Central memory CD8-positive, alpha-beta T cell (primary cell): ENCODE measurements at regions not wholly inside any gene's neighbourhood (a gene's known extent, or its start where the extent isn't known, plus 50 kb on each side); places are given as distances from the start of the nearest gene placed in this dataset.

Source experiments
- ATAC-seq: fragments of 150-1000 bp; cut with Tn5 transposase; replicated peaks from 2 replicates; pipeline ENCODE4 v1.10.0; 2022; ENCODE audit warnings: mild to moderate bottlenecking, moderate FRiP score, moderate number of reproducible peaks; ENCODE audit not compliant: poor library complexity, severe bottlenecking; ENCODE audit errors: extremely low read depth
- DNase-seq, 2 donors: peaks; one replicate each; pipeline ENCODE4 v3.0.0; 2021; ENCODE audit warnings: low spot score in 2 of 2
- H3K27ac Mint-ChIP-seq: one replicate; pipeline ENCODE4 v1.8.0; 2022; ENCODE audit warnings: low read depth, mild to moderate bottlenecking, moderate library complexity, mixed read lengths
- H3K27me3 Mint-ChIP-seq: one replicate; pipeline ENCODE4 v1.8.0; 2022; ENCODE audit warnings: mixed read lengths
- H3K36me3 Mint-ChIP-seq: one replicate; pipeline ENCODE4 v1.8.0; 2022; ENCODE audit warnings: mild to moderate bottlenecking, moderate library complexity, mixed read lengths; ENCODE audit not compliant: insufficient read depth
- H3K4me1 Mint-ChIP-seq: one replicate; pipeline ENCODE4 v1.8.0; 2022; ENCODE audit warnings: mixed read lengths
- H3K4me3 Mint-ChIP-seq: one replicate; pipeline ENCODE4 v1.8.0; 2022; ENCODE audit warnings: mild to moderate bottlenecking, moderate library complexity, mixed read lengths
- H3K9me3 Mint-ChIP-seq: one replicate; pipeline ENCODE4 v1.8.0; 2022; ENCODE audit warnings: mixed read lengths

GRCh38 chr2:140041811-140042210 lies 1261.6 kb upstream of the NXPH2 start:
- H3K27me3 Mint-ChIP-seq = no peaks in the 10 kb centered on the region
- H3K4me3 Mint-ChIP-seq = no peak overlapping the region
- ATAC-seq = no peak
- no peaks in the 10 kb centered on the region for H3K36me3 Mint-ChIP-seq
- no peak for DNase-seq
- peaks cover 54% of the 10 kb centered on the region for H3K9me3 Mint-ChIP-seq
- H3K27ac Mint-ChIP-seq = no peak overlapping the region
- H3K4me1 Mint-ChIP-seq = no peaks in the 10 kb centered on the region

- H3K4me3 Mint-ChIP-seq = no peak overlapping the region
Measured at GRCh38 chr2:140041239-140041638, 1261.0 kb upstream of the NXPH2 start.

GRCh38 chr2:140033638-140034037 lies 1253.4 kb upstream of the NXPH2 start:
- H3K27me3 Mint-ChIP-seq = no peaks in the 10 kb centered on the region
- no peaks in the 10 kb centered on the region for H3K36me3 Mint-ChIP-seq
- no peaks in the 10 kb centered on the region for H3K4me1 Mint-ChIP-seq
- no peak overlapping the region for H3K4me3 Mint-ChIP-seq
- H3K27ac Mint-ChIP-seq = no peak overlapping the region
- H3K9me3 Mint-ChIP-seq = peaks cover 18% of the 10 kb centered on the region
- ATAC-seq = no peak
- no peak for DNase-seq

More at GRCh38 chr2:140041239-140041638, 1261.0 kb upstream of the NXPH2 start:
- no peak for DNase-seq
- Mint-ChIP-seq H3K27ac (no peak overlapping the region), H3K9me3 (peaks cover 54% of the 10 kb centered on the region), H3K36me3 (no peaks in the 10 kb centered on the region), H3K27me3 (no peaks in the 10 kb centered on the region), H3K4me1 (no peaks in the 10 kb centered on the region)
- no peak for ATAC-seq

- Mint-ChIP-seq H3K4me3 (no peak overlapping the region), H3K27me3 (no peaks in the 10 kb centered on the region), H3K4me1 (no peaks in the 10 kb centered on the region), H3K9me3 (peaks cover 12% of the 10 kb centered on the region), H3K27ac (no peak overlapping the region), H3K36me3 (no peaks in the 10 kb centered on the region)
- no peak for ATAC-seq
- DNase-seq = no peak
Measured at GRCh38 chr2:140027966-140028365, 1247.8 kb upstream of the NXPH2 start.

- ATAC-seq (no peak), DNase-seq (no peak)
- no peaks in the 10 kb centered on the region for H3K4me1 Mint-ChIP-seq
- no peak overlapping the region for H3K27ac Mint-ChIP-seq
- no peaks in the 10 kb centered on the region for H3K27me3 Mint-ChIP-seq
- peaks cover 12% of the 10 kb centered on the region for H3K9me3 Mint-ChIP-seq
- no peaks in the 10 kb centered on the region for H3K36me3 Mint-ChIP-seq
- no peak overlapping the region for H3K4me3 Mint-ChIP-seq
Measured at GRCh38 chr2:140027320-140027719, 1247.1 kb upstream of the NXPH2 start.

GRCh38 chr2:140023291-140023690 lies 1243.1 kb upstream of the NXPH2 start:
- no peaks in the 10 kb centered on the region for H3K27me3 Mint-ChIP-seq
- DNase-seq = no peak

GRCh38 chr2:140018541-140018940 lies 1238.4 kb upstream of the NXPH2 start:
- no peaks in the 10 kb centered on the region for H3K36me3 Mint-ChIP-seq
- no peak overlapping the region for H3K4me3 Mint-ChIP-seq
- H3K9me3 Mint-ChIP-seq = peaks cover 19% of the 10 kb centered on the region
- no peaks in the 10 kb centered on the region for H3K4me1 Mint-ChIP-seq
- no peak for ATAC-seq
- H3K27me3 Mint-ChIP-seq = no peaks in the 10 kb centered on the region
- DNase-seq = no peak
- H3K27ac Mint-ChIP-seq = no peak overlapping the region

More at GRCh38 chr2:140023291-140023690, 1243.1 kb upstream of the NXPH2 start:
- no peaks in the 10 kb centered on the region for H3K4me1 Mint-ChIP-seq
- peaks cover 9% of the 10 kb centered on the region for H3K9me3 Mint-ChIP-seq
- H3K27ac Mint-ChIP-seq = no peak overlapping the region
- H3K4me3 Mint-ChIP-seq = no peak overlapping the region
- ATAC-seq = no peak
- no peaks in the 10 kb centered on the region for H3K36me3 Mint-ChIP-seq

GRCh38 chr2:140014204-140014546 lies 1234.0 kb upstream of the NXPH2 start:
- DNase-seq = no peak
- H3K27me3 Mint-ChIP-seq = no peaks in the 10 kb centered on the region
- no peaks in the 10 kb centered on the region for H3K36me3 Mint-ChIP-seq
- H3K4me3 Mint-ChIP-seq = no peak overlapping the region
- no peaks in the 10 kb centered on the region for H3K4me1 Mint-ChIP-seq
- ATAC-seq = no peak
- no peak overlapping the region for H3K27ac Mint-ChIP-seq
- peaks cover 23% of the 10 kb centered on the region for H3K9me3 Mint-ChIP-seq

GRCh38 chr2:140013545-140014203 lies 1233.5 kb upstream of the NXPH2 start:
- no peak overlapping the region for H3K27ac Mint-ChIP-seq
- peaks cover 20% of the 10 kb centered on the region for H3K9me3 Mint-ChIP-seq
- DNase-seq (no peak), ATAC-seq (no peak)
- H3K27me3 Mint-ChIP-seq = no peaks in the 10 kb centered on the region
- H3K4me1 Mint-ChIP-seq = no peaks in the 10 kb centered on the region
- H3K36me3 Mint-ChIP-seq = no peaks in the 10 kb centered on the region
- H3K4me3 Mint-ChIP-seq = no peak overlapping the region

GRCh38 chr2:140011287-140011686 lies 1231.1 kb upstream of the NXPH2 start:
- Mint-ChIP-seq H3K9me3 (peaks cover 13% of the 10 kb centered on the region), H3K36me3 (no peaks in the 10 kb centered on the region), H3K4me1 (no peaks in the 10 kb centered on the region), H3K27ac (no peak overlapping the region), H3K4me3 (no peak overlapping the region), H3K27me3 (no peaks in the 10 kb centered on the region)
- no peak for ATAC-seq
- DNase-seq = no peak

- Mint-ChIP-seq H3K9me3 (peaks cover 18% of the 10 kb centered on the region), H3K27ac (no peak overlapping the region), H3K4me3 (no peak overlapping the region), H3K4me1 (no peaks in the 10 kb centered on the region), H3K27me3 (no peaks in the 10 kb centered on the region), H3K36me3 (no peaks in the 10 kb centered on the region)
- ATAC-seq = no peak
- DNase-seq = no peak
Measured at GRCh38 chr2:140002110-140002509, 1221.9 kb upstream of the NXPH2 start.

- DNase-seq (no peak), ATAC-seq (no peak)
- Mint-ChIP-seq H3K27me3 (no peaks in the 10 kb centered on the region), H3K4me3 (no peak overlapping the region), H3K4me1 (no peaks in the 10 kb centered on the region), H3K36me3 (no peaks in the 10 kb centered on the region), H3K9me3 (peaks cover 17% of the 10 kb centered on the region), H3K27ac (no peak overlapping the region)
Measured at GRCh38 chr2:139992711-139993345, 1212.6 kb upstream of the NXPH2 start.

- no peak for DNase-seq
Measured at GRCh38 chr2:139992078-139992477, 1211.9 kb upstream of the NXPH2 start.

More at GRCh38 chr2:139992078-139992477, 1211.9 kb upstream of the NXPH2 start:
- H3K27ac Mint-ChIP-seq = no peak overlapping the region
- H3K9me3 Mint-ChIP-seq = peaks cover 17% of the 10 kb centered on the region
- no peaks in the 10 kb centered on the region for H3K27me3 Mint-ChIP-seq
- no peak for ATAC-seq
- H3K4me3 Mint-ChIP-seq = no peak overlapping the region
- no peaks in the 10 kb centered on the region for H3K4me1 Mint-ChIP-seq
- H3K36me3 Mint-ChIP-seq = no peaks in the 10 kb centered on the region
